ENCODE measurements at regions not wholly inside any gene's neighbourhood (a gene's known extent, or its start where the extent isn't known, plus 50 kb on each side); places are given as distances from the start of the nearest gene placed in this dataset.
A peak's percentile ranks its signal among the peaks of the same experiment; 100 is the strongest.
"Not testable (repeated sequence)": the region's sequence is repeated elsewhere in the genome, so short reads cannot be mapped to it uniquely, and the experiment has no call there.

- DNase-seq = no peak
- H3K36me3 ChIP-seq (replicated peaks; ENCODE audit: control insufficient read depth, insufficient read depth, low read length) = no peaks in the 10 kb centered on the region
- H3K4me3 ChIP-seq (ENCODE audit: insufficient read depth, low read depth, low read length) = no peak overlapping the region
- no peaks in the 10 kb centered on the region for H3K27me3 ChIP-seq (ENCODE audit: control insufficient read depth, insufficient read depth, low read length)
Observed at GRCh38 chr14:62432955-62433354, 612.3 kb downstream of the KCNH5 start.

- Histone ChIP-seq H3K27me3 (ENCODE audit: control insufficient read depth, insufficient read depth, low read length) (no peaks in the 10 kb centered on the region), H3K4me3 (ENCODE audit: insufficient read depth, low read depth, low read length) (no peak overlapping the region), H3K36me3 (replicated peaks; ENCODE audit: control insufficient read depth, insufficient read depth, low read length) (no peaks in the 10 kb centered on the region)
- no peak for DNase-seq
Observed at GRCh38 chr14:62436261-62436660, 609.0 kb downstream of the KCNH5 start.

- no peak for DNase-seq
- H3K4me3 ChIP-seq (ENCODE audit: insufficient read depth, low read depth, low read length) = no peak overlapping the region
- H3K36me3 ChIP-seq (replicated peaks; ENCODE audit: control insufficient read depth, insufficient read depth, low read length) = no peaks in the 10 kb centered on the region
- H3K27me3 ChIP-seq (ENCODE audit: control insufficient read depth, insufficient read depth, low read length) = no peaks in the 10 kb centered on the region
Observed at GRCh38 chr14:62439210-62439609, 606.0 kb downstream of the KCNH5 start.

GRCh38 chr14:62443796-62444195, 601.5 kb downstream of the KCNH5 start:
- Histone ChIP-seq H3K27me3 (ENCODE audit: control insufficient read depth, insufficient read depth, low read length) (no peaks in the 10 kb centered on the region), H3K4me3 (ENCODE audit: insufficient read depth, low read depth, low read length) (no peak overlapping the region), H3K36me3 (replicated peaks; ENCODE audit: control insufficient read depth, insufficient read depth, low read length) (no peaks in the 10 kb centered on the region)
- no peak for DNase-seq

- peak; percentile 2 for DNase-seq
- Histone ChIP-seq H3K36me3 (replicated peaks; ENCODE audit: control insufficient read depth, insufficient read depth, low read length) (no peaks in the 10 kb centered on the region), H3K4me3 (ENCODE audit: insufficient read depth, low read depth, low read length) (no peak overlapping the region), H3K27me3 (ENCODE audit: control insufficient read depth, insufficient read depth, low read length) (no peaks in the 10 kb centered on the region)
Observed at GRCh38 chr14:62445570-62445969, 599.7 kb downstream of the KCNH5 start.

- no peak for DNase-seq
- H3K4me3 ChIP-seq (ENCODE audit: insufficient read depth, low read depth, low read length) = no peak overlapping the region
- no peaks in the 10 kb centered on the region for H3K27me3 ChIP-seq (ENCODE audit: control insufficient read depth, insufficient read depth, low read length)
- H3K36me3 ChIP-seq (replicated peaks; ENCODE audit: control insufficient read depth, insufficient read depth, low read length) = no peaks in the 10 kb centered on the region
Observed at GRCh38 chr14:62451221-62451620, 594.0 kb downstream of the KCNH5 start.

GRCh38 chr14:62453226-62453625, 592.0 kb downstream of the KCNH5 start:
- Histone ChIP-seq H3K27me3 (ENCODE audit: control insufficient read depth, insufficient read depth, low read length) (no peaks in the 10 kb centered on the region), H3K36me3 (replicated peaks; ENCODE audit: control insufficient read depth, insufficient read depth, low read length) (no peaks in the 10 kb centered on the region), H3K4me3 (ENCODE audit: insufficient read depth, low read depth, low read length) (no peak overlapping the region)
- no peak for DNase-seq

- DNase-seq = no peak
- H3K27me3 ChIP-seq (ENCODE audit: control insufficient read depth, insufficient read depth, low read length) = no peaks in the 10 kb centered on the region
- no peak overlapping the region for H3K4me3 ChIP-seq (ENCODE audit: insufficient read depth, low read depth, low read length)
- H3K36me3 ChIP-seq (replicated peaks; ENCODE audit: control insufficient read depth, insufficient read depth, low read length) = no peaks in the 10 kb centered on the region
Observed at GRCh38 chr14:62455446-62455845, 589.8 kb downstream of the KCNH5 start.

GRCh38 chr14:62462988-62463387, 582.3 kb downstream of the KCNH5 start:
- DNase-seq = no peak
- Histone ChIP-seq H3K36me3 (replicated peaks; ENCODE audit: control insufficient read depth, insufficient read depth, low read length) (no peaks in the 10 kb centered on the region), H3K27me3 (ENCODE audit: control insufficient read depth, insufficient read depth, low read length) (no peaks in the 10 kb centered on the region), H3K4me3 (ENCODE audit: insufficient read depth, low read depth, low read length) (no peak overlapping the region)

- Histone ChIP-seq H3K4me3 (ENCODE audit: insufficient read depth, low read depth, low read length) (no peak overlapping the region), H3K36me3 (replicated peaks; ENCODE audit: control insufficient read depth, insufficient read depth, low read length) (no peaks in the 10 kb centered on the region), H3K27me3 (ENCODE audit: control insufficient read depth, insufficient read depth, low read length) (no peaks in the 10 kb centered on the region)
- DNase-seq = no peak
Observed at GRCh38 chr14:62468946-62469345, 576.3 kb downstream of the KCNH5 start.

- no peak for DNase-seq
- no peaks in the 10 kb centered on the region for H3K27me3 ChIP-seq (ENCODE audit: control insufficient read depth, insufficient read depth, low read length)
- no peak overlapping the region for H3K4me3 ChIP-seq (ENCODE audit: insufficient read depth, low read depth, low read length)
- H3K36me3 ChIP-seq (replicated peaks; ENCODE audit: control insufficient read depth, insufficient read depth, low read length) = no peaks in the 10 kb centered on the region
Observed at GRCh38 chr14:62470935-62471334, 574.3 kb downstream of the KCNH5 start.

- Histone ChIP-seq H3K4me3 (ENCODE audit: insufficient read depth, low read depth, low read length) (no peak overlapping the region), H3K36me3 (replicated peaks; ENCODE audit: control insufficient read depth, insufficient read depth, low read length) (no peaks in the 10 kb centered on the region), H3K27me3 (ENCODE audit: control insufficient read depth, insufficient read depth, low read length) (no peaks in the 10 kb centered on the region)
- no peak for DNase-seq
Observed at GRCh38 chr14:62491146-62491545, 554.1 kb downstream of the KCNH5 start.

- H3K4me3 ChIP-seq (ENCODE audit: insufficient read depth, low read depth, low read length) = no peak overlapping the region
- no peaks in the 10 kb centered on the region for H3K27me3 ChIP-seq (ENCODE audit: control insufficient read depth, insufficient read depth, low read length)
- H3K36me3 ChIP-seq (replicated peaks; ENCODE audit: control insufficient read depth, insufficient read depth, low read length) = no peaks in the 10 kb centered on the region
- DNase-seq = no peak
Observed at GRCh38 chr14:62497708-62498107, 547.5 kb downstream of the KCNH5 start.

- H3K36me3 ChIP-seq (replicated peaks; ENCODE audit: control insufficient read depth, insufficient read depth, low read length) = no peaks in the 10 kb centered on the region
- no peak for DNase-seq
- no peaks in the 10 kb centered on the region for H3K27me3 ChIP-seq (ENCODE audit: control insufficient read depth, insufficient read depth, low read length)
- H3K4me3 ChIP-seq (ENCODE audit: insufficient read depth, low read depth, low read length) = no peak overlapping the region
Observed at GRCh38 chr14:62501021-62501750, 544.1 kb downstream of the KCNH5 start.

- no peak for DNase-seq
- Histone ChIP-seq H3K27me3 (ENCODE audit: control insufficient read depth, insufficient read depth, low read length) (no peaks in the 10 kb centered on the region), H3K36me3 (replicated peaks; ENCODE audit: control insufficient read depth, insufficient read depth, low read length) (no peaks in the 10 kb centered on the region), H3K4me3 (ENCODE audit: insufficient read depth, low read depth, low read length) (no peak overlapping the region)
Observed at GRCh38 chr14:62505045-62505444, 540.2 kb downstream of the KCNH5 start.

- not testable (repeated sequence) for H3K27me3 ChIP-seq (ENCODE audit: control insufficient read depth, insufficient read depth, low read length)
Observed at GRCh38 chr14:62521309-62521708, 523.9 kb downstream of the KCNH5 start.

More at GRCh38 chr14:62521309-62521708, 523.9 kb downstream of the KCNH5 start:
- not testable (repeated sequence) for H3K4me3 ChIP-seq (ENCODE audit: insufficient read depth, low read depth, low read length); H3K36me3 ChIP-seq (replicated peaks; ENCODE audit: control insufficient read depth, insufficient read depth, low read length); DNase-seq

Measured in H7 (cell line).